IMR-90 (cell line): ENCODE measurements at regions not wholly inside any gene's neighbourhood (a gene's known extent, or its start where the extent isn't known, plus 50 kb on each side); places are given as distances from the start of the nearest gene placed in this dataset.

Experiments used
- ATAC-seq: fragments of 200-7000 bp; cut with Tn5 transposase; 2 replicates; pipeline ENCODE4 v1.9.1; 2020; ENCODE audit warnings: low read depth, mild to moderate bottlenecking, moderate library complexity
- BruUV-seq: library from RNA; stranded (reverse); fragments of 400-500 nt; replicated peaks from 2 replicates; lab custom pipeline; 2021; lab: Mats Ljungman, UMichigan
- CTCF ChIA-PET: fragments of 300-600 bp; formaldehyde crosslinking; extraction: SDS; loops from one replicate; lab custom pipeline; 2021; ENCODE audit warnings: antibody characterized with exemption; lab: Yijun Ruan, JAX
- POLR2A ChIA-PET: fragments of 300-600 bp; sonication (Branson Sonifier 250); formaldehyde crosslinking; loops from one replicate; lab custom pipeline; 2022; ENCODE audit warnings: antibody characterized with exemption; ENCODE audit not compliant: unreplicated experiment; lab: Charles Lee
- DNase-seq: peaks from one replicate; pipeline ENCODE4 v3.0.0; 2013
- H2AFZ ChIP-seq: replicated peaks from 2 replicates; pipeline ENCODE3; 2013; ENCODE audit warnings: low read length, mild to moderate bottlenecking; ENCODE audit not compliant: poor library complexity
- H2AK5ac ChIP-seq: 2 replicates; pipeline ENCODE4 v1.6.1; 2013; ENCODE audit warnings: low read depth, low read length, inconsistent platforms
- H2AK9ac ChIP-seq: replicated peaks from 2 replicates; pipeline ENCODE3; 2013; ENCODE audit warnings: mild to moderate bottlenecking, low read depth, low read length, moderate library complexity; ENCODE audit not compliant: poor library complexity
- H2BK120ac ChIP-seq: 2 replicates; pipeline ENCODE4 v1.6.1; 2013; ENCODE audit warnings: low read depth, low read length, inconsistent platforms
- H2BK15ac ChIP-seq: 3 replicates; pipeline ENCODE4 v1.6.1; 2013; ENCODE audit warnings: low read depth, low read length, inconsistent platforms
- H2BK20ac ChIP-seq: 2 replicates; pipeline ENCODE4 v1.6.1; 2013; ENCODE audit warnings: low read depth, mild to moderate bottlenecking, inconsistent platforms, low read length, moderate library complexity
- H2BK5ac ChIP-seq: 2 replicates; pipeline ENCODE4 v1.6.1; 2013; ENCODE audit warnings: mild to moderate bottlenecking, low read depth, low read length, inconsistent platforms; ENCODE audit not compliant: poor library complexity, severe bottlenecking
- H3K14ac ChIP-seq: replicated peaks from 2 replicates; pipeline ENCODE4 v1.6.1; 2013; ENCODE audit warnings: low read depth, low read length, inconsistent platforms
- H3K18ac ChIP-seq: 2 replicates; pipeline ENCODE4 v1.6.1; 2013; ENCODE audit warnings: low read depth, low read length, control low read depth
- H3K23ac ChIP-seq: 2 replicates; pipeline ENCODE4 v1.6.1; 2013; ENCODE audit warnings: low read depth, low read length, inconsistent platforms
- H3K27ac ChIP-seq: 2 replicates; pipeline ENCODE4 v1.5.1; 2013; ENCODE audit warnings: mild to moderate bottlenecking, control low read depth, low read length; ENCODE audit not compliant: insufficient read depth
- H3K27me3 ChIP-seq: 2 replicates; pipeline ENCODE4 v1.6.1; 2013; ENCODE audit warnings: low read length; ENCODE audit not compliant: control insufficient read depth, insufficient read depth
- H3K36me3 ChIP-seq: 2 replicates; pipeline ENCODE4 v1.6.1; 2013; ENCODE audit warnings: low read length, mixed read lengths; ENCODE audit not compliant: control insufficient read depth, insufficient read depth
- H3K4ac ChIP-seq: 2 replicates; pipeline ENCODE4 v1.6.1; 2013; ENCODE audit warnings: low read depth, low read length, inconsistent platforms
- H3K4me1 ChIP-seq: 2 replicates; pipeline ENCODE4 v1.6.1; 2013; ENCODE audit warnings: low read length, mixed read lengths; ENCODE audit not compliant: control insufficient read depth, insufficient read depth
- H3K4me2 ChIP-seq: 2 replicates; pipeline ENCODE4 v1.6.1; 2013; ENCODE audit warnings: low read depth, mild to moderate bottlenecking, control low read depth, low read length, moderate library complexity
- H3K4me3 ChIP-seq: 2 replicates; pipeline ENCODE4 v1.5.1; 2013; ENCODE audit warnings: low read depth, mild to moderate bottlenecking, control low read depth, low read length, moderate library complexity; ENCODE audit not compliant: insufficient read depth
- H3K56ac ChIP-seq: 2 replicates; pipeline ENCODE4 v1.6.1; 2013; ENCODE audit warnings: low read length, inconsistent platforms; ENCODE audit not compliant: insufficient read depth; ENCODE audit errors: extremely low read depth
- H3K79me1 ChIP-seq, 2 experiments: 2 replicates each; pipeline ENCODE4 v1.6.1; 2013; ENCODE audit warnings: low read length in 2 of 2, inconsistent platforms in 1 of 2, low read depth in 1 of 2
- H3K9ac ChIP-seq: 2 replicates; pipeline ENCODE4 v1.6.1; 2013; ENCODE audit warnings: low read depth, low read length, control low read depth
- H3K9me1 ChIP-seq: 2 replicates; pipeline ENCODE4 v1.6.1; 2013; ENCODE audit warnings: low read length, inconsistent platforms; ENCODE audit not compliant: insufficient read depth
- H3K9me3 ChIP-seq: 2 replicates; pipeline ENCODE4 v1.6.1; 2013; ENCODE audit warnings: low read length; ENCODE audit not compliant: control insufficient read depth, insufficient read depth
- H4K20me1 ChIP-seq: 2 replicates; pipeline ENCODE4 v1.6.1; 2013; ENCODE audit warnings: low read length, inconsistent platforms; ENCODE audit not compliant: insufficient read depth
- H4K5ac ChIP-seq: 2 replicates; pipeline ENCODE4 v1.6.1; 2013; ENCODE audit warnings: mild to moderate bottlenecking, low read depth, low read length, control low read depth
- H4K8ac ChIP-seq, 2 experiments: 2 replicates each; pipeline ENCODE4 v1.6.1; 2013; ENCODE audit warnings: low read depth in 2 of 2, low read length in 2 of 2, control low read depth in 1 of 2, inconsistent platforms in 1 of 2
- H4K91ac ChIP-seq: 2 replicates; pipeline ENCODE4 v1.6.1; 2013; ENCODE audit warnings: low read depth, low read length, inconsistent platforms; ENCODE audit not compliant: insufficient read depth
- BHLHE40 ChIP-seq: fragments of 150-350 bp; IDR thresholded peaks from 2 replicates; pipeline ENCODE4 v1.6.1; 2016; ENCODE audit warnings: mild to moderate bottlenecking, low read depth, low read length
- CEBPB ChIP-seq: IDR thresholded peaks from 2 replicates; pipeline ENCODE4 v1.6.1; 2012; ENCODE audit warnings: low read depth, low read length, improper control_type of control experiment
- CHD1 ChIP-seq: IDR thresholded peaks from 2 replicates; pipeline ENCODE4 v1.6.1; 2012; ENCODE audit warnings: low read depth, low read length, improper control_type of control experiment
- ELK1 ChIP-seq: fragments of 150-350 bp; IDR thresholded peaks from 2 replicates; pipeline ENCODE4 v1.6.1; 2016; ENCODE audit warnings: low read depth, mild to moderate bottlenecking, low read length, moderate library complexity, borderline replicate concordance
- FOS ChIP-seq: fragments of 150-350 bp; IDR thresholded peaks from 2 replicates; pipeline ENCODE4 v1.6.1; 2016; ENCODE audit warnings: low read depth, low read length
- MAFK ChIP-seq: IDR thresholded peaks from 2 replicates; pipeline ENCODE4 v1.6.1; 2012; ENCODE audit warnings: low read depth, low read length, improper control_type of control experiment
- MAZ ChIP-seq: IDR thresholded peaks from 2 replicates; pipeline ENCODE4 v1.6.1; 2012; ENCODE audit warnings: low read depth, mild to moderate bottlenecking, low read length, improper control_type of control experiment, moderate library complexity, borderline replicate concordance
- MXI1 ChIP-seq: IDR thresholded peaks from 2 replicates; pipeline ENCODE4 v1.6.1; 2012; ENCODE audit warnings: low read depth, mild to moderate bottlenecking, low read length, moderate library complexity, borderline replicate concordance
- NFE2L2 ChIP-seq: fragments of 150-350 bp; IDR thresholded peaks from 2 replicates; pipeline ENCODE4 v1.6.1; 2016; ENCODE audit warnings: low read depth, mild to moderate bottlenecking, low read length
- POLR2A ChIP-seq: IDR thresholded peaks from 2 replicates; pipeline ENCODE4 v1.6.1; 2012; ENCODE audit warnings: mild to moderate bottlenecking, low read depth, low read length
- RAD21 ChIP-seq: IDR thresholded peaks from 2 replicates; pipeline ENCODE4 v1.6.1; 2012; ENCODE audit warnings: low read length, improper control_type of control experiment
- RCOR1 ChIP-seq: IDR thresholded peaks from 2 replicates; pipeline ENCODE4 v1.6.1; 2012; ENCODE audit warnings: mild to moderate bottlenecking, low read length, improper control_type of control experiment; ENCODE audit not compliant: insufficient replicate concordance
- RFX5 ChIP-seq: IDR thresholded peaks from 2 replicates; pipeline ENCODE4 v1.8.0; 2012; ENCODE audit warnings: low read depth, mild to moderate bottlenecking, low read length, moderate library complexity
- SMC3 ChIP-seq: fragments of 150-350 bp; IDR thresholded peaks from 2 replicates; pipeline ENCODE4 v1.6.1; 2016; ENCODE audit warnings: low read depth, mild to moderate bottlenecking, antibody characterized with exemption, low read length, moderate library complexity
- USF2 ChIP-seq: fragments of 150-350 bp; IDR thresholded peaks from 2 replicates; pipeline ENCODE4 v1.6.1; 2017; ENCODE audit warnings: mild to moderate bottlenecking, antibody characterized with exemption, low read length, low read depth
- WGBS, 2 experiments: methylation state at CpG; one replicate each; pipeline versions ENCODE4 v1.1.5 to v1.1.7; 2013; ENCODE audit warnings: missing lambda C conversion rate in 2 of 2; ENCODE audit not compliant: insufficient read length in 1 of 2; ENCODE audit errors: extremely low coverage in 2 of 2; 5-methylcytosine and 5-hydroxymethylcytosine counted together
- dilution Hi-C: fragments of 300-500 bp; cut with HindIII; formaldehyde crosslinking; loops from one replicate; pipeline ENCODE4 v1.14.3; 2018; ENCODE audit warnings: low sequenced_read_pairs; ENCODE audit not compliant: unreplicated experiment
- in situ Hi-C: fragments of 300-500 bp; cut with MboI; formaldehyde crosslinking; loops from 3 replicates; pipeline ENCODE4 v1.14.3; 2019; ENCODE audit warnings: low sequenced_read_pairs, inconsistent platforms, mixed read lengths
- intact Hi-C: fragments of 100-400 bp; cut with micrococcal nuclease; formaldehyde crosslinking; loops from 2 replicates; pipeline ENCODE4 v1.10.0; 2022
- TF ChIP-seq, protein P1 (sequence below): conservative IDR thresholded peaks from 2 replicates; pipeline ENCODE4 v1.5.1; 2012; ENCODE audit warnings: mild to moderate bottlenecking, low read depth, low read length, improper control_type of control experiment

DNA sequence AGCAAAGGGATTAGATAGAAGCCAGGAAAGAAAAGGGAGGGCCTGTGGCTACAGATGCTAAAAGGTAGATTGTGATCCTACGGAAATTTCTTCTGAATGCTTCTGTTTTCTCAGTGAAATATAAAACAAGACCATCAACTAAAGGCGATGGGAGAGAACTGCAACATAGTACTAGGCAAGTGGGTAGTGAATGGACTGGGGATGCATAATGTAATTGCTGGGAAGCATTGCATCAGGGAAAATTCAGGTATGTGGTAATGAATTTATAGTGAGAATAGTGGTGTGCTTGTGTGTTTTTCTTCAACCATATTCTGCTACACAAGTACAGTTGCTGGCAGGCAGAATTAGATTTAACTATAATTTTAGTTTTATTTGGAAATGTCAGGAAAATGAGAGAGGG is 156.6 kb downstream of the OPN5 start:
- no CpG with 5 or more reads among the region's 2 CpGs for WGBS, 2 experiments
- Histone ChIP-seq H3K79me1 (no peaks in the 10 kb centered on the region), H2AFZ (no peak overlapping the region), H3K56ac (no peak overlapping the region), H2BK5ac (no peak overlapping the region), H3K9ac (no peak overlapping the region), H2BK15ac (no peak overlapping the region), H4K8ac (no peak overlapping the region), H2BK20ac (no peak overlapping the region), H3K27me3 (no peaks in the 10 kb centered on the region), H2BK120ac (no peak overlapping the region), H3K27ac (no peak overlapping the region), H3K18ac (no peak overlapping the region), H3K9me3 (no peaks in the 10 kb centered on the region), H3K4ac (no peak overlapping the region), H2AK9ac (no peak overlapping the region), H3K23ac (no peak overlapping the region), H3K4me3 (no peak overlapping the region), H4K91ac (no peak overlapping the region), H3K4me1 (no peaks in the 10 kb centered on the region), H2AK5ac (no peak overlapping the region), H3K36me3 (no peaks in the 10 kb centered on the region), H3K14ac (no peak overlapping the region), H4K20me1 (no peaks in the 10 kb centered on the region), H3K4me2 (no peak overlapping the region), H3K9me1 (no peaks in the 10 kb centered on the region), H4K5ac (no peak overlapping the region)
- TF ChIP-seq, protein P1, sequence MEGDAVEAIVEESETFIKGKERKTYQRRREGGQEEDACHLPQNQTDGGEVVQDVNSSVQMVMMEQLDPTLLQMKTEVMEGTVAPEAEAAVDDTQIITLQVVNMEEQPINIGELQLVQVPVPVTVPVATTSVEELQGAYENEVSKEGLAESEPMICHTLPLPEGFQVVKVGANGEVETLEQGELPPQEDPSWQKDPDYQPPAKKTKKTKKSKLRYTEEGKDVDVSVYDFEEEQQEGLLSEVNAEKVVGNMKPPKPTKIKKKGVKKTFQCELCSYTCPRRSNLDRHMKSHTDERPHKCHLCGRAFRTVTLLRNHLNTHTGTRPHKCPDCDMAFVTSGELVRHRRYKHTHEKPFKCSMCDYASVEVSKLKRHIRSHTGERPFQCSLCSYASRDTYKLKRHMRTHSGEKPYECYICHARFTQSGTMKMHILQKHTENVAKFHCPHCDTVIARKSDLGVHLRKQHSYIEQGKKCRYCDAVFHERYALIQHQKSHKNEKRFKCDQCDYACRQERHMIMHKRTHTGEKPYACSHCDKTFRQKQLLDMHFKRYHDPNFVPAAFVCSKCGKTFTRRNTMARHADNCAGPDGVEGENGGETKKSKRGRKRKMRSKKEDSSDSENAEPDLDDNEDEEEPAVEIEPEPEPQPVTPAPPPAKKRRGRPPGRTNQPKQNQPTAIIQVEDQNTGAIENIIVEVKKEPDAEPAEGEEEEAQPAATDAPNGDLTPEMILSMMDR, result no peak
- TF ChIP-seq ELK1 (no peak), NFE2L2 (no peak), RFX5 (no peak), USF2 (no peak), CEBPB (no peak), RCOR1 (no peak), MAZ (no peak), CHD1 (no peak), FOS (no peak), POLR2A (no peak), SMC3 (no peak), RAD21 (no peak), MXI1 (no peak), BHLHE40 (no peak), MAFK (no peak)
- dilution Hi-C loops, result no loop called here
- in situ Hi-C loops, result no loop called here
- ATAC-seq (no peak), DNase-seq (no peak)
- CTCF ChIA-PET, result no interaction called here
- POLR2A ChIA-PET, result no interaction called here
- no TSS peak for BruUV-seq
- intact Hi-C loops, result no loop called here
